A549 (cell line): ENCODE measurements at regions not wholly inside any gene's neighbourhood (a gene's known extent, or its start where the extent isn't known, plus 50 kb on each side); places are given as distances from the start of the nearest gene placed in this dataset.

Experiments
- ATAC-seq, 2 experiments: fragments of 200-7000 bp in 1 of 2; fragments of >200 bp in 1 of 2; cut with Nextera tagmentation in 1 of 2; cut with Tn5 transposase in 1 of 2; 3 replicates each; pipeline versions ENCODE4 v1.8.0 to v1.9.1; 2018 to 2020; ENCODE audit warnings: mild to moderate bottlenecking in 1 of 2, moderate library complexity in 1 of 2
- CTCF ChIA-PET: fragments of 300-600 bp; sonication (Branson Sonifier 250); formaldehyde crosslinking; extraction: SDS; loops from one replicate; lab custom pipeline; 2021; ENCODE audit warnings: antibody characterized with exemption, inconsistent platforms; lab: Yijun Ruan, JAX
- POLR2A ChIA-PET: fragments of 350-600 bp; formaldehyde crosslinking; extraction: SDS; loops from one replicate; lab custom pipeline; 2021; ENCODE audit warnings: antibody characterized with exemption, inconsistent platforms; lab: Yijun Ruan, JAX
- DNase-seq, 2 experiments: peaks; one replicate each; pipeline versions ENCODE4 v3.0.0 to v3.0.0-alpha.2; 2011 to 2016; ENCODE audit warnings: low read depth in 1 of 2, low spot score in 1 of 2
- FAIRE-seq: peaks from 2 replicates; lab custom pipeline; 2011; peaks lifted over from hg19 to GRCh38; lab: Jason Lieb, UNC
- H3K27ac ChIP-seq, 2 experiments: fragments of >200 bp; sonication (Bioruptor Twin); formaldehyde crosslinking; 3 replicates each; pipeline ENCODE4 v1.5.1; 2016 to 2017
- H3K4me1 ChIP-seq: fragments of >200 bp; sonication (Bioruptor Twin); formaldehyde crosslinking; 3 replicates; pipeline ENCODE4 v1.6.1; 2016
- H3K4me2 ChIP-seq: fragments of >200 bp; sonication (Bioruptor Twin); formaldehyde crosslinking; 3 replicates; pipeline ENCODE4 v1.6.1; 2016
- H3K4me3 ChIP-seq: fragments of >200 bp; sonication (Bioruptor Twin); formaldehyde crosslinking; 3 replicates; pipeline ENCODE4 v1.5.1; 2016
- H3K9me3 ChIP-seq: fragments of >200 bp; sonication (Bioruptor Twin); formaldehyde crosslinking; 3 replicates; pipeline ENCODE4 v1.6.1; 2016
- BHLHE40 ChIP-seq: IDR thresholded peaks from 2 replicates; pipeline ENCODE4 v1.6.1; 2012; ENCODE audit warnings: low read depth, low read length, inconsistent platforms
- CBX8 ChIP-seq: fragments of 200-600 bp; sonication (generic); IDR thresholded peaks from 2 replicates; pipeline ENCODE4 v1.6.1; 2016
- FOSL2 ChIP-seq, 2 experiments: fragments of 450-650 bp in 1 of 2; fragments of >200 bp in 1 of 2; sonication (Bioruptor Twin) in 1 of 2; formaldehyde crosslinking; IDR thresholded peaks; 2 replicates each; pipeline versions ENCODE4 v1.5.0 to v1.6.1; 2016 to 2020; ENCODE audit warnings: mild to moderate bottlenecking in 1 of 2, moderate library complexity in 1 of 2
- HDAC2 ChIP-seq: fragments of 200-600 bp; sonication (generic); IDR thresholded peaks from 2 replicates; pipeline ENCODE4 v1.6.1; 2016
- JUN ChIP-seq, 2 experiments: fragments of >200 bp; sonication (Bioruptor Twin); formaldehyde crosslinking; IDR thresholded peaks; 2 replicates in 1 of 2; 3 replicates in 1 of 2; pipeline ENCODE4 v1.6.1; 2016 to 2017
- JUNB ChIP-seq: fragments of >200 bp; sonication (Bioruptor Twin); formaldehyde crosslinking; IDR thresholded peaks from 2 replicates; pipeline ENCODE4 v1.6.1; 2016
- KDM5A ChIP-seq: fragments of 200-600 bp; sonication (generic); IDR thresholded peaks from 2 replicates; pipeline ENCODE4 v1.6.1; 2016; ENCODE audit warnings: antibody characterized with exemption, mild to moderate bottlenecking
- NPAS2 ChIP-seq: fragments of 250-450 bp; sonication (Bioruptor Pico); IDR thresholded peaks from 2 replicates; pipeline ENCODE4 v1.8.0; 2022; ENCODE audit warnings: mild to moderate bottlenecking, moderate library complexity, borderline replicate concordance
- NR3C1 ChIP-seq: fragments of >200 bp; sonication (Bioruptor Twin); formaldehyde crosslinking; IDR thresholded peaks from 3 replicates; pipeline ENCODE4 v1.6.1; 2017
- POLR2A ChIP-seq: IDR thresholded peaks from 2 replicates; pipeline ENCODE4 v1.6.1; 2012; ENCODE audit warnings: mild to moderate bottlenecking, low read length
- RCOR1 ChIP-seq: fragments of 150-350 bp; IDR thresholded peaks from 2 replicates; pipeline ENCODE4 v1.6.1; 2014; ENCODE audit warnings: antibody characterized with exemption, low read length, low read depth
- RFX5 ChIP-seq: fragments of 450-650 bp; IDR thresholded peaks from 2 replicates; pipeline ENCODE4 v1.7.1; 2014; ENCODE audit warnings: antibody characterized with exemption, mild to moderate bottlenecking, moderate library complexity
- SMC3 ChIP-seq: fragments of >200 bp; sonication (Bioruptor Twin); formaldehyde crosslinking; IDR thresholded peaks from 3 replicates; pipeline ENCODE4 v1.6.1; 2018; ENCODE audit warnings: inconsistent platforms
- SREBF2 ChIP-seq: fragments of 450-650 bp; IDR thresholded peaks from 2 replicates; pipeline ENCODE4 v1.6.1; 2014; ENCODE audit warnings: mild to moderate bottlenecking, moderate library complexity
- TP53 ChIP-seq: fragments of 250-450 bp; sonication (Bioruptor Pico); IDR thresholded peaks from 2 replicates; pipeline ENCODE4 v1.5.0; 2021; ENCODE audit warnings: mild to moderate bottlenecking, moderate library complexity
- ZSCAN20 ChIP-seq: fragments of 250-450 bp; sonication (Bioruptor Pico); IDR thresholded peaks from 2 replicates; pipeline ENCODE4 v1.8.0; 2022; ENCODE audit warnings: mild to moderate bottlenecking, moderate library complexity
- WGBS: methylation state at CpG from one replicate; pipeline ENCODE4 v1.1.6; 2017; ENCODE audit errors: missing lambda C conversion rate; 5-methylcytosine and 5-hydroxymethylcytosine counted together
- TF ChIP-seq, protein P1 (sequence below): fragments of >200 bp; sonication (Bioruptor Twin); formaldehyde crosslinking; IDR thresholded peaks from 2 replicates; pipeline ENCODE4 v1.6.1; 2016
- TF ChIP-seq, protein P2 (sequence below): fragments of 250-450 bp; sonication (Bioruptor Pico); IDR thresholded peaks from 2 replicates; pipeline ENCODE4 v1.5.0; 2021; ENCODE audit warnings: mild to moderate bottlenecking, moderate library complexity, borderline replicate concordance
- TF ChIP-seq, protein P3 (sequence below): IDR thresholded peaks from 2 replicates; pipeline ENCODE4 v1.6.1; 2012

DNA sequence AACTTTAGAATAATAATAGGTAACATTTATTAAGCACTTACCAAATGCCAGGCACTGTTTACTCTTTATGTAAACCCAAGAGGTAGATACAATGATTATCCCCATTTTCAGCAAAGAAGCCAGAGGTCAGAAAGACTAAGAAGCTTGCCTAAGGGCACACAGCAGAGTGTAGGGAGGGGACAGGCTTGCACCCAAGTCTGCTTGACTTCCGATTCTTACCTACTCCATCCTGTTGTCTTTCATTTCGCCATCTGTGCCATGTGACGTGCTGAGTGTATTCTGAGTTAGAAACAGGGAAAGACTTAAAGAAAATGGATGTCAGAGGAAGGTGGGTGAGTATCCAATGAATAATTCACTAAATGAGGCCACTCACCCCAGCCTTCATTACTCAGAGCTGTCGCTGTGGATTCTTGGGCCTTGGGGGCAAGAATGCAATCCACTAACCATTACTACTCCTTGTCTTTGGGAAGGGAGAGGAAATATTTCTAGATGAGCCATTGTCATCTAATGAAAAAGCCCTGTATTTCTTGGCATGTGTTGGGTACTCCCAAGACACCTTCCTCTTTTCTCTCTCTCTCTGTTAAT, 76.4 kb upstream of the BCL11A start (continued):
- TF ChIP-seq TP53 (CRISPR knock-in tag), result no peak
- no peak for TF ChIP-seq ZSCAN20 (CRISPR knock-in tag)
- TF ChIP-seq FOSL2 (IDR thresholded peaks at IDR 0.05), result no peak
- TF ChIP-seq FOSL2 (CRISPR knock-in tag; IDR thresholded peaks at IDR 0.05), result no peak
- TF ChIP-seq NR3C1, result no peak

DNA sequence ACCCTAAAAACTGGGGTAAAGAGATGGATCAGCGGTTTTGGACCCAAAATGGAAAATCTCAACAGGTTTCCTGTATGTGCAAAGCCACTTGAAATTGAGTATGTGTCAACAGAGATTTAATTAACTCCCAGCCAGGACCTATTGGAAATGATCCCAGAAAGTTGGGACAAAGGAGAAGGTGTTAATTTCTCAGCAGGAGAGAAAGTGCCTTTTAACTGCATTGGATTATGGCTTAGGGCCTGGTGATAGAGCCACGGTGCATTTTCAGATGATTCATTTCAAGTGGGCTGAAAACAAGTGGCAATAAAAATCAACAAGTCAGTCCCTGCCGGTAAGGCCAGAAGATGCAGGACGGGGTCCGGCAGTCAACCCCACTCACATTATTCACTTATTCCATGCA, 80.2 kb upstream of the BCL11A start:
- WGBS, result 34% methylated on average over 5 of the region's 5 CpGs

DNA sequence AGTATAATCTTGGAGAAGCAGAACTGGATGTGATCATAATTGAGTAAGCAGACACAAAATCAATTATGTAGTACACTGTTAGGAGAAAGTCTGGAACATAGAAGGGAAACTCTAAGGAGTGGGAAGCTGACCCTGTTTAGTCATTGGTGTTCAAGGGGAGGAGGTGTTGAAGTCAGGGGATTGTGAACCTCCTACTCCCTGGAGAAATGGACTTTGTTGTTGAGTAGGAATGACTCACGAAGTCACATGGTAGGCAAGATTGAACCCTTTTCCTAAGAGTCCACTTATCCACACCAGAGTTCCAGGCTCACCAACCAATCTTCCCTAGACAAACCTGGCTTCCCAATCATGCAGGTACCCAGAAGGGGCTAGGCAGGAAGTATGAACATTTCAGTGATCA, 81.0 kb upstream of the BCL11A start:
- Histone ChIP-seq H3K27ac (no peak overlapping the region), H3K4me2 (no peak overlapping the region), H3K4me1 (no peaks in the 10 kb centered on the region), H3K9me3 (no peaks in the 10 kb centered on the region), H3K4me3 (no peak overlapping the region)
- ChIA-PET CTCF (interaction anchor here (1.0 to 1.4 kb wide), 2 partner anchors 40 to 46 kb away, joined by 3 read pairs; no protein-coding TSS in a partner anchor), POLR2A (no interaction called here)
- 0% methylated on average over 1 of the region's 1 CpG for WGBS
- FAIRE-seq (no peak), ATAC-seq (no peak), DNase-seq (no peak)
- TF ChIP-seq KDM5A, result no peak
- no peak for TF ChIP-seq HDAC2
- no peak for TF ChIP-seq RFX5
- no peak for TF ChIP-seq POLR2A
- no peak for TF ChIP-seq RCOR1
- TF ChIP-seq SREBF2, result no peak
- TF ChIP-seq, protein P1, sequence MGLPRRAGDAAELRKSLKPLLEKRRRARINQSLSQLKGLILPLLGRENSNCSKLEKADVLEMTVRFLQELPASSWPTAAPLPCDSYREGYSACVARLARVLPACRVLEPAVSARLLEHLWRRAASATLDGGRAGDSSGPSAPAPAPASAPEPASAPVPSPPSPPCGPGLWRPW, result no peak
- TF ChIP-seq TP53 (CRISPR knock-in tag), result no peak
- no peak for TF ChIP-seq ZSCAN20 (CRISPR knock-in tag)
- no peak for TF ChIP-seq SMC3
- TF ChIP-seq, protein P2, sequence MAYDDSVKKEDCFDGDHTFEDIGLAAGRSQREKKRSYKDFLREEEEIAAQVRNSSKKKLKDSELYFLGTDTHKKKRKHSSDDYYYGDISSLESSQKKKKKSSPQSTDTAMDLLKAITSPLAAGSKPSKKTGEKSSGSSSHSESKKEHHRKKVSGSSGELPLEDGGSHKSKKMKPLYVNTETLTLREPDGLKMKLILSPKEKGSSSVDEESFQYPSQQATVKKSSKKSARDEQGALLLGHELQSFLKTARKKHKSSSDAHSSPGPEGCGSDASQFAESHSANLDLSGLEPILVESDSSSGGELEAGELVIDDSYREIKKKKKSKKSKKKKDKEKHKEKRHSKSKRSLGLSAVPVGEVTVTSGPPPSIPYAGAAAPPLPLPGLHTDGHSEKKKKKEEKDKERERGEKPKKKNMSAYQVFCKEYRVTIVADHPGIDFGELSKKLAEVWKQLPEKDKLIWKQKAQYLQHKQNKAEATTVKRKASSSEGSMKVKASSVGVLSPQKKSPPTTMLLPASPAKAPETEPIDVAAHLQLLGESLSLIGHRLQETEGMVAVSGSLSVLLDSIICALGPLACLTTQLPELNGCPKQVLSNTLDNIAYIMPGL (CRISPR knock-in tag), result no peak
- TF ChIP-seq JUNB, result no peak
- no peak for TF ChIP-seq NPAS2 (CRISPR knock-in tag)
- TF ChIP-seq, protein P3, sequence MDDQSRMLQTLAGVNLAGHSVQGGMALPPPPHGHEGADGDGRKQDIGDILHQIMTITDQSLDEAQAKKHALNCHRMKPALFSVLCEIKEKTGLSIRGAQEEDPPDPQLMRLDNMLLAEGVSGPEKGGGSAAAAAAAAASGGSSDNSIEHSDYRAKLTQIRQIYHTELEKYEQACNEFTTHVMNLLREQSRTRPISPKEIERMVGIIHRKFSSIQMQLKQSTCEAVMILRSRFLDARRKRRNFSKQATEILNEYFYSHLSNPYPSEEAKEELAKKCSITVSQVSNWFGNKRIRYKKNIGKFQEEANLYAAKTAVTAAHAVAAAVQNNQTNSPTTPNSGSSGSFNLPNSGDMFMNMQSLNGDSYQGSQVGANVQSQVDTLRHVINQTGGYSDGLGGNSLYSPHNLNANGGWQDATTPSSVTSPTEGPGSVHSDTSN, result no peak

More for the DNA sequence above, 80.2 kb upstream of the BCL11A start:
- no peaks in the 10 kb centered on the region for H3K9me3 ChIP-seq
- no peak overlapping the region for H3K4me2 ChIP-seq
- TF ChIP-seq JUN (IDR thresholded peaks at IDR 0.05) (no peak), CBX8 (no peak), POLR2A (no peak), BHLHE40 (no peak)
- H3K4me1 ChIP-seq, result no peaks in the 10 kb centered on the region
- H3K4me3 ChIP-seq, result no peak overlapping the region
- ChIA-PET POLR2A (no interaction called here), CTCF (no interaction called here)
- DNase-seq (no peak), ATAC-seq (no peak), FAIRE-seq (no peak)
- H3K27ac ChIP-seq, result no peak overlapping the region
